CD4-positive, alpha-beta memory T cell (primary cell): ENCODE measurements at regions not wholly inside any gene's neighbourhood (a gene's known extent, or its start where the extent isn't known, plus 50 kb on each side); places are given as distances from the start of the nearest gene placed in this dataset.
A peak's percentile ranks its signal among the peaks of the same experiment; 100 is the strongest.
"Not testable (repeated sequence)": the region's sequence is repeated elsewhere in the genome, so short reads cannot be mapped to it uniquely, and the experiment has no call there.

Experiments
- CTCF ChIA-PET: fragments of 350-600 bp; sonication (Branson Sonifier 250); formaldehyde crosslinking; loops from one replicate; lab custom pipeline; 2021; ENCODE audit warnings: inconsistent platforms; ENCODE audit not compliant: partially characterized antibody; lab: Charles Lee
- POLR2A ChIA-PET: fragments of 350-600 bp; sonication (Branson Sonifier 250); formaldehyde crosslinking; loops from one replicate; lab custom pipeline; 2021; ENCODE audit not compliant: partially characterized antibody; lab: Charles Lee
- DNase-seq, 5 donors: peaks; one replicate each; pipeline versions ENCODE4 v3.0.0 to v3.0.0-alpha.2; 2020 to 2022; ENCODE audit warnings: mixed read lengths in 1 of 5
- H3K27ac ChIP-seq: one replicate; pipeline ENCODE4 v1.7.0; 2013; ENCODE audit warnings: low read depth, low read length
- H3K27me3 ChIP-seq: 2 replicates; pipeline ENCODE4 v1.7.0; 2013; ENCODE audit warnings: mild to moderate bottlenecking, low read length, moderate library complexity; ENCODE audit not compliant: insufficient read depth
- H3K36me3 ChIP-seq: 2 replicates; pipeline ENCODE4 v1.7.0; 2013; ENCODE audit warnings: mild to moderate bottlenecking, low read length, moderate library complexity; ENCODE audit not compliant: insufficient read depth
- H3K4me1 ChIP-seq: 2 replicates; pipeline ENCODE4 v1.7.0; 2013; ENCODE audit warnings: mild to moderate bottlenecking, low read length, moderate library complexity; ENCODE audit not compliant: insufficient read depth
- H3K4me3 ChIP-seq, 2 donors: one replicate each; pipeline ENCODE4 v1.7.0; 2013; ENCODE audit warnings: low read length in 2 of 2, mild to moderate bottlenecking in 1 of 2
- H3K9me3 ChIP-seq, 2 donors: one replicate each; pipeline ENCODE4 v1.7.0; 2013; ENCODE audit warnings: low read length in 2 of 2, control low read depth in 1 of 2; ENCODE audit not compliant: control insufficient read depth in 1 of 2
- H3K27ac Mint-ChIP-seq, 7 donors: one replicate each; pipeline ENCODE4 v1.8.0; 2020 to 2021; ENCODE audit warnings: mixed read lengths in 7 of 7, mild to moderate bottlenecking in 6 of 7, inconsistent platforms in 3 of 7, moderate library complexity in 3 of 7
- H3K27me3 Mint-ChIP-seq, 2 donors: one replicate each; pipeline ENCODE4 v1.8.0; 2020 to 2021; ENCODE audit warnings: mixed read lengths in 2 of 2
- H3K36me3 Mint-ChIP-seq, 2 donors: one replicate each; pipeline ENCODE4 v1.8.0; 2020 to 2021; ENCODE audit warnings: mixed read lengths in 2 of 2, inconsistent platforms in 1 of 2, mild to moderate bottlenecking in 1 of 2
- H3K4me1 Mint-ChIP-seq, 4 donors: one replicate each; pipeline ENCODE4 v1.8.0; 2020 to 2021; ENCODE audit warnings: mixed read lengths in 4 of 4, mild to moderate bottlenecking in 1 of 4
- H3K4me3 Mint-ChIP-seq, 8 donors: one replicate each; pipeline ENCODE4 v1.8.0; 2020 to 2021; ENCODE audit warnings: mixed read lengths in 8 of 8, mild to moderate bottlenecking in 7 of 8, moderate library complexity in 6 of 8, inconsistent platforms in 3 of 8
- H3K9me3 Mint-ChIP-seq, 8 donors: one replicate each; pipeline ENCODE4 v1.8.0; 2020 to 2021; ENCODE audit warnings: mixed read lengths in 8 of 8, mild to moderate bottlenecking in 5 of 8, inconsistent platforms in 3 of 8, moderate library complexity in 1 of 8
- intact Hi-C: fragments of 100-400 bp; cut with micrococcal nuclease; formaldehyde crosslinking; loops from one replicate; pipeline ENCODE4 v1.15.1; 2023

GRCh38 chr5:86510330-86510915, 107.3 kb upstream of the COX7C start:
- H3K27ac Mint-ChIP-seq = peak overlapping the region in 1 of 7 donors; percentile 37
- H3K4me3 Mint-ChIP-seq, POLR2A ChIA-PET, H3K36me3 Mint-ChIP-seq, CTCF ChIA-PET, H3K4me3 ChIP-seq, H3K27ac ChIP-seq, H3K27me3 Mint-ChIP-seq, H3K27me3 ChIP-seq, DNase-seq, intact Hi-C loops, H3K36me3 ChIP-seq, H3K9me3 ChIP-seq, H3K9me3 Mint-ChIP-seq, H3K4me1 Mint-ChIP-seq, H3K4me1 ChIP-seq: not testable (repeated sequence)

DNA sequence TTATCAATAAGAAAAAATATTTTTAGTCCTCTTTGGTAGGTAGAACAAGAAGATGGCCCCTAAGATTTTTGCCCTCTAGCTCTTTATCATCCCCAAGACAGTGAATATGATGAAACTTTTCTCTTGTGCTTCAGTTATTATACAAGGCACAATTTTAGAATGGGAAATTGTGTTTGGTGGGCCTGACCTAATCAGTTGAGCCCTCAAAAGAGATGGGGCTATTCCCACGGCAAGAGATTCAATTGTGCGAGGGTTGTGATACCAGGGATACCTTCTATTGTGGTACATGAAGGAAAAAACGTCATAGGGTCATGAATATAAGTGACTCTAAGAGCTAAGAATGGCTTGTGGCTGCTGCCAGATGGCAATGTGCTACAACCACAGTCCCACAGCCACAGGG, 94.0 kb upstream of the COX7C start:
- ChIA-PET CTCF (no interaction called here), POLR2A (no interaction called here)
- Histone ChIP-seq H3K9me3 (no peaks in the 10 kb centered on the region), H3K4me1 (no peaks in the 10 kb centered on the region), H3K27ac (no peak overlapping the region), H3K36me3 (no peaks in the 10 kb centered on the region), H3K27me3 (no peaks in the 10 kb centered on the region), H3K4me3 (no peak overlapping the region)
- no peaks in the 10 kb centered on the region for H3K36me3 Mint-ChIP-seq
- peaks cover 0 to 4% of the 10 kb centered on the region in 2 donors for H3K27me3 Mint-ChIP-seq
- intact Hi-C loops = no loop called here
- no peaks in the 10 kb centered on the region for H3K4me1 Mint-ChIP-seq
- H3K27ac Mint-ChIP-seq = no peak overlapping the region
- DNase-seq = no peak
- H3K9me3 Mint-ChIP-seq = no peaks in the 10 kb centered on the region
- no peak overlapping the region for H3K4me3 Mint-ChIP-seq

- H3K4me1 Mint-ChIP-seq = no peaks in the 10 kb centered on the region
- ChIA-PET POLR2A (no interaction called here), CTCF (no interaction called here)
- Histone ChIP-seq H3K9me3 (no peaks in the 10 kb centered on the region), H3K4me1 (no peaks in the 10 kb centered on the region), H3K36me3 (no peaks in the 10 kb centered on the region), H3K27ac (no peak overlapping the region), H3K27me3 (no peaks in the 10 kb centered on the region), H3K4me3 (no peak overlapping the region)
- no peak overlapping the region for H3K4me3 Mint-ChIP-seq
- H3K9me3 Mint-ChIP-seq = no peaks in the 10 kb centered on the region
- DNase-seq = no peak
- H3K27ac Mint-ChIP-seq = no peak overlapping the region
- H3K27me3 Mint-ChIP-seq = peaks cover 0 to 4% of the 10 kb centered on the region in 2 donors
- H3K36me3 Mint-ChIP-seq = no peaks in the 10 kb centered on the region
- intact Hi-C loops = no loop called here
Measured at GRCh38 chr5:86525622-86526021, 92.1 kb upstream of the COX7C start.

- no peak overlapping the region for H3K27ac Mint-ChIP-seq
- Histone ChIP-seq H3K36me3 (no peaks in the 10 kb centered on the region), H3K9me3 (no peaks in the 10 kb centered on the region), H3K27ac (no peak overlapping the region), H3K4me3 (no peak overlapping the region), H3K4me1 (no peaks in the 10 kb centered on the region), H3K27me3 (no peaks in the 10 kb centered on the region)
- H3K4me3 Mint-ChIP-seq = no peak overlapping the region
- intact Hi-C loops = no loop called here
- ChIA-PET CTCF (no interaction called here), POLR2A (no interaction called here)
- no peak for DNase-seq
- H3K4me1 Mint-ChIP-seq = no peaks in the 10 kb centered on the region
- no peaks in the 10 kb centered on the region for H3K36me3 Mint-ChIP-seq
- H3K27me3 Mint-ChIP-seq = peaks cover 0 to 4% of the 10 kb centered on the region in 2 donors
- H3K9me3 Mint-ChIP-seq = no peaks in the 10 kb centered on the region
Measured at GRCh38 chr5:86526811-86527348, 90.9 kb upstream of the COX7C start.

DNA sequence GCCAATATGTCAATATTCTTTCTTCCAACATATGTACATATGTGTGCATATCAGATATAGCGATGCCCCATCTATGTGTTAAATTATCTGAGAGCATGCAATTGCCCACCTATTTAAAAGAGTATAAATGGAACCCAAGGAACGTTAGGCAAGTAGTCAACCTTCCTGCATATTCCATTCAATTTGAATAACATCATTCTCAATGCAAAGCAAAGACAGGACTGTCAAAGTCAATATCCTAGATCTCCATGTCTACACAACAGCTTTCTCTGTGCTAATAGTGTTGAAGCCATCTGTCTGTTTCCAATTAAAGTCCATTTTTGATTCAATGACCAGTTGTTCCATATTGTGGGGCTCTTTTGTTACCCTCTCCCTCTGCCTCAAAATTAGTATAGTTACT, 85.3 kb upstream of the COX7C start:
- Histone ChIP-seq H3K4me1 (no peaks in the 10 kb centered on the region), H3K27me3 (no peaks in the 10 kb centered on the region), H3K36me3 (no peaks in the 10 kb centered on the region), H3K4me3 (no peak overlapping the region), H3K27ac (no peak overlapping the region), H3K9me3 (no peaks in the 10 kb centered on the region)
- no peaks in the 10 kb centered on the region for H3K4me1 Mint-ChIP-seq
- no peaks in the 10 kb centered on the region for H3K36me3 Mint-ChIP-seq
- ChIA-PET CTCF (no interaction called here), POLR2A (no interaction called here)
- H3K27ac Mint-ChIP-seq = no peak overlapping the region
- intact Hi-C loops = no loop called here
- no peak overlapping the region for H3K4me3 Mint-ChIP-seq
- H3K27me3 Mint-ChIP-seq = peaks cover 0 to 3% of the 10 kb centered on the region in 2 donors
- no peaks in the 10 kb centered on the region for H3K9me3 Mint-ChIP-seq
- no peak for DNase-seq

GRCh38 chr5:86536396-86536795, 81.3 kb upstream of the COX7C start:
- Histone ChIP-seq H3K4me3 (no peak overlapping the region), H3K27me3 (no peaks in the 10 kb centered on the region), H3K36me3 (no peaks in the 10 kb centered on the region), H3K9me3 (no peaks in the 10 kb centered on the region), H3K4me1 (no peaks in the 10 kb centered on the region), H3K27ac (no peak overlapping the region)
- Mint-ChIP-seq H3K36me3 (no peaks in the 10 kb centered on the region), H3K27me3 (peaks cover 0 to 3% of the 10 kb centered on the region in 2 donors), H3K4me1 (no peaks in the 10 kb centered on the region), H3K27ac (no peak overlapping the region), H3K4me3 (no peak overlapping the region), H3K9me3 (peaks cover 0 to 2% (median 0%) of the 10 kb centered on the region in 8 donors)
- POLR2A ChIA-PET = no interaction called here
- intact Hi-C loops = no loop called here
- CTCF ChIA-PET = no interaction called here
- no peak for DNase-seq

DNA sequence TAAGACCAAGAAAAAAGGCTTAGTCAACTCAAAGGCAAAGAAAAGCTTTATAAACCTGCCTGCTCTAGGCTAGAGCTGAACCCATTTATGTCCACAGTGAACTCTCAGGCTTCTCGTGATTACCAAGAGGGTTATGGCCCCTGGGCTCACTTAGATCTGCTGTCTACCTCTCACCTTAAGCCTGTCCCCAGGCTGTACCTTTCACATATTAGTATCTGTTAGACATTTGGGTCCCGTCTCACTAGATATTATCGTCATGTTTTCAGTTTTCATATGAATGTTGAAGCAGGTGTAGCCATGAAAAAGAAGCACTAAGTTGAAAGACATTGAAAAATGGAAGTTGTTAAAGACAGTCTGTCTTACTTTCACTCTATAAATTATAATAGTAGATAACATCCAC, 75.2 kb upstream of the COX7C start:
- H3K27ac ChIP-seq = no peak overlapping the region
- no peaks in the 10 kb centered on the region for H3K9me3 ChIP-seq
- H3K36me3 ChIP-seq = no peaks in the 10 kb centered on the region
- no peaks in the 10 kb centered on the region for H3K27me3 ChIP-seq
- ChIA-PET CTCF (no interaction called here), POLR2A (no interaction called here)
- no peaks in the 10 kb centered on the region for H3K4me1 Mint-ChIP-seq
- no peaks in the 10 kb centered on the region for H3K27me3 Mint-ChIP-seq
- no peak overlapping the region for H3K4me3 ChIP-seq
- H3K27ac Mint-ChIP-seq = no peak overlapping the region
- no peak for DNase-seq
- intact Hi-C loops = no loop called here
- no peaks in the 10 kb centered on the region for H3K4me1 ChIP-seq
- H3K9me3 Mint-ChIP-seq = peaks cover 0 to 2% (median 0%) of the 10 kb centered on the region in 8 donors
- no peaks in the 10 kb centered on the region for H3K36me3 Mint-ChIP-seq
- H3K4me3 Mint-ChIP-seq = no peak overlapping the region

DNA sequence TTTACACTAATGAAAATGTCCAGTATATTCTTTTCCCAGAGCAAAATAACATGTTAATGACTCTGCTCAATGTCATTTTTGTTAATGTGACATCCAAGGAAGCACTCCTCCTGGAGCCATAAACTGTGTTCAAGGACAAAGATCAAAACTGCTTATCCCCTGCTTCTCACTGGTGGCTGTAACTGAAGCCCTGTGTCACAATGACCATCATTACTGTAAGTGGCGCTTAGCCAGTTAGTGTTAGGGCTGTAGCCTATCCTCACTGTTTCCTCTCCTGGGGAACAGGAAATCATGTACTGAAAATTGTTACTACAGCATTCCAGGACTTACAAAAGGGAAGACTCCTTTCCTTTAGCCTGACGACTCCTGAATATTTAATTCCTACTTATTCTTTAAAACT, 71.7 kb upstream of the COX7C start:
- H3K27me3 ChIP-seq = no peaks in the 10 kb centered on the region
- Mint-ChIP-seq H3K4me3 (no peak overlapping the region), H3K27me3 (no peaks in the 10 kb centered on the region), H3K36me3 (no peaks in the 10 kb centered on the region), H3K9me3 (no peaks in the 10 kb centered on the region), H3K4me1 (no peaks in the 10 kb centered on the region), H3K27ac (no peak overlapping the region)
- CTCF ChIA-PET = no interaction called here
- H3K9me3 ChIP-seq = no peaks in the 10 kb centered on the region
- intact Hi-C loops = no loop called here
- no peak for DNase-seq
- POLR2A ChIA-PET = no interaction called here
- H3K27ac ChIP-seq = no peak overlapping the region
- H3K36me3 ChIP-seq = no peaks in the 10 kb centered on the region
- no peak overlapping the region for H3K4me3 ChIP-seq
- H3K4me1 ChIP-seq = no peaks in the 10 kb centered on the region
